Peyer's patch (tissue), 4 donors: ENCODE measurements at regions not wholly inside any gene's neighbourhood (a gene's known extent, or its start where the extent isn't known, plus 50 kb on each side); places are given as distances from the start of the nearest gene placed in this dataset.

Source experiments
- CTCF ChIP-seq, 6 experiments: fragments of 450-650 bp in 4 of 6; fragments of 200-600 bp in 2 of 6; sonication (generic) in 1 of 6; IDR thresholded peaks; one replicate each; pipeline ENCODE4 v1.5.1; 2017 to 2019; ENCODE audit warnings: antibody characterized with exemption in 6 of 6, mild to moderate bottlenecking in 3 of 6, moderate library complexity in 1 of 6
- POLR2A ChIP-seq, 2 donors: fragments of 450-650 bp; IDR thresholded peaks; one replicate each; pipeline ENCODE4 v1.5.1; 2017; ENCODE audit warnings: antibody characterized with exemption in 2 of 2, mild to moderate bottlenecking in 2 of 2, moderate library complexity in 2 of 2

- TF ChIP-seq CTCF (IDR thresholded peaks at IDR 0.05) (no peak), POLR2A (IDR thresholded peaks at IDR 0.05) (no peak)
These were observed 54.2 kb upstream of the TAB2 start for GRCh38 chr6:149263321-149263720.
